H1 (cell line): ENCODE measurements at regions not wholly inside any gene's neighbourhood (a gene's known extent, or its start where the extent isn't known, plus 50 kb on each side); places are given as distances from the start of the nearest gene placed in this dataset.

Experiments used
- ATF3 ChIP-seq: IDR thresholded peaks from 2 replicates; pipeline ENCODE4 v1.6.1; 2011; ENCODE audit warnings: low read depth, mild to moderate bottlenecking, low read length; ENCODE audit not compliant: insufficient read depth
- CTCF ChIP-seq, 3 experiments: IDR thresholded peaks; 1 replicate in 2 of 3; 2 replicates in 1 of 3; pipeline versions ENCODE4 v1.5.1 to v1.6.1; 2011; ENCODE audit warnings: low read length in 3 of 3, mild to moderate bottlenecking in 3 of 3, inconsistent platforms in 2 of 3, low read depth in 1 of 3, moderate library complexity in 1 of 3; ENCODE audit not compliant: insufficient read depth in 1 of 3; ENCODE audit errors: control extremely low read depth in 1 of 3
- EZH2 ChIP-seq: fragments of 200-600 bp; sonication (generic); IDR thresholded peaks from 2 replicates; pipeline ENCODE4 v1.7.1; 2012; ENCODE audit warnings: low read depth, mild to moderate bottlenecking, moderate library complexity, low read length, inconsistent platforms; ENCODE audit not compliant: severe bottlenecking
- HDAC2 ChIP-seq, 2 experiments: fragments of 300-600 bp in 1 of 2; sonication (generic) in 1 of 2; IDR thresholded peaks; 2 replicates each; pipeline ENCODE4 v1.6.1; 2011 to 2012; ENCODE audit warnings: low read depth in 2 of 2, low read length in 2 of 2, mild to moderate bottlenecking in 2 of 2, moderate library complexity in 2 of 2, borderline replicate concordance in 1 of 2, inconsistent platforms in 1 of 2
- SP1 ChIP-seq: IDR thresholded peaks from 2 replicates; pipeline ENCODE4 v1.6.1; 2011; ENCODE audit warnings: low read depth, low read length
- TEAD4 ChIP-seq: IDR thresholded peaks from 2 replicates; pipeline ENCODE4 v1.6.1; 2012; ENCODE audit warnings: low read depth, low read length, inconsistent platforms, mixed read lengths
- YY1 ChIP-seq: IDR thresholded peaks from 2 replicates; pipeline ENCODE4 v1.6.1; 2011; ENCODE audit warnings: low read depth, mild to moderate bottlenecking, low read length

GRCh38 chr3:1883534-1883933, 215.1 kb upstream of the CNTN4 start:
- TF ChIP-seq CTCF (IDR thresholded peaks at IDR 0.05; ENCODE audit: control extremely low read depth in 1 of 3, insufficient read depth in 1 of 3, low read depth in 1 of 3, low read length in 3 of 3) (no peak), EZH2 (no peak), HDAC2 (IDR thresholded peaks at IDR 0.05; ENCODE audit: borderline replicate concordance in 1 of 2, low read depth in 2 of 2, low read length in 2 of 2) (no peak), SP1 (no peak), YY1 (no peak), TEAD4 (no peak), ATF3 (no peak)
